Activated CD8-positive, alpha-beta memory T cell treated with anti-CD3 and anti-CD28 coated beads for 48 hours (primary cell): ENCODE measurements at regions not wholly inside any gene's neighbourhood (a gene's known extent, or its start where the extent isn't known, plus 50 kb on each side); places are given as distances from the start of the nearest gene placed in this dataset.
"Not testable (repeated sequence)": the region's sequence is repeated elsewhere in the genome, so short reads cannot be mapped to it uniquely, and the experiment has no call there.

Experiments used
- DNase-seq, 3 experiments: peaks; one replicate each; pipeline ENCODE4 v3.0.0-alpha.2; 2020; ENCODE audit warnings: low read depth in 2 of 3, low spot score in 2 of 3

DNA sequence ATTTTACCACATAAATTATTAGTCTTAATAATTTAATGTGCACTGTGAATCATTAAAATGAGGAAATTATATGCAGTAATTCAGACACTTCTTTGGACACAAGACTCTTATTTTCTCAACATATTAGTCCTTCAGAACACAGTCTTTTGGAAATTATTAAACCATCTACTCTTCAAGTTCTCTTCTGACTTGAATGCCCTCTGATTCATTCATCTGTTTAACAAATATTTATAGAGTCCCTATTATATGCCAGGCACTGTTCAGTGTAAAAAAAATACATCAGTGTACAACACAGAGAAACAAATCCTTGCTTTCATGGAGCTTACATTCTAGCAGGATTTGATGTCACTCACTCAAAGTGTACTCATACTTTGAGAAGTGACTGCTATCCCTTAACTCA is 163.4 kb upstream of the IL12B start:
- DNase-seq, result no peak

- no peak for DNase-seq
Measured at GRCh38 chr5:159496773-159497172, 166.5 kb upstream of the IL12B start.

- DNase-seq, result no peak
Measured at GRCh38 chr5:159497221-159497620, 166.9 kb upstream of the IL12B start.

DNA sequence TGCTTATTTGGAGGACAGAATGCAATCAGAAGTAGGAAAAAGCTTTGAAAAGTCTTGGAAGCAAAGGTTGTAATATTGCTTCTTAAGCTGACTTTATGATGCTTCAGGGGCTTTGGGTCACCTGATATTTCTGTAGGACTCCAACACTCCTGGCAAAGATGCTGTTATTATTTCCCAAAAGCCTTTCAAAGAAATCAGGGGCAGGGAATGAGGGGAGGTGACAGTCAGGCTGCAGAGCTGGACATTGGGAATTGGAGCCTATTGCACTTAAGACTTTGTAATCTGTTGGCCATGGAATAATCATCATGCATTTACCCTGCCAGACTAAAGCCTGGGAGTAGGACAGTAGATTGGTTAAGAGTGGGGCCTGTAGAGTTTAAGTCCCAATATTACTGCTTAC is 168.3 kb upstream of the IL12B start:
- no peak for DNase-seq

GRCh38 chr5:159502116-159502515 is 171.8 kb upstream of the IL12B start:
- DNase-seq, result not testable (repeated sequence)

GRCh38 chr5:159503236-159503635 is 172.9 kb upstream of the IL12B start:
- DNase-seq, result no peak

DNA sequence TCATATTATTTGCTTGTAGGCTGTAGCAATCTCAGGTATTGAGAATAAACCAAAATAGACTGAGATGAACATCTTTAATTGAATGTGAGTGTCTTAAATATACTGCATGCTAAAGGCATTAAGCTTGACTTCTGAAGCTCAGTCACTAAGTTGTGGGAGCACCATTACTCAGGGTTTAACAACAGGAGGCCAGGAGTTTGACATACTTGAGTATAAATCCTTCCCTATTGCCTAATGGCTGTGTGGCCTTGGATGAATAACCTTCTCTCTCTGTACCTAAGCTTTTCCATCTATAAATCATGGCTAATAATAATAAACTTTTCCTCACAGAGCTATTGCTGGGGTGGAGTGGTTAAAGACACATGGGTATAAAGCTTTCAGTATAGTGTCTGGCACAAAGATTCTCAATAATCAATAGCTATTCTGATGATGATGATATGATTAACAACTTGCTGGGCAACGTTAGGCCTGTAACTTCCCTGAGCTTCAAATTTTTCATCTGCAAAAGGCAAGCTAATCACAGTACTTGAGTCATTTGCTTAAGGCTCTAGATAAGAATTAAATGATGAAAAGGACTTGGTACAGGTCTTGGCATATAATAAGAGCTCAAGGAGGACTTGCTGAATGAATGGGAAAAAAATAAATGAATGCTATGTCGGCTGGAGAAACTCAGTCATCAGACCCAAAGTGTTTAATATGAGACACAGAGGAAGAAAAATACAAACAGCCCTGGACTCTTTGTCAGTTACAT is 174.0 kb upstream of the IL12B start:
- DNase-seq, result no peak

DNA sequence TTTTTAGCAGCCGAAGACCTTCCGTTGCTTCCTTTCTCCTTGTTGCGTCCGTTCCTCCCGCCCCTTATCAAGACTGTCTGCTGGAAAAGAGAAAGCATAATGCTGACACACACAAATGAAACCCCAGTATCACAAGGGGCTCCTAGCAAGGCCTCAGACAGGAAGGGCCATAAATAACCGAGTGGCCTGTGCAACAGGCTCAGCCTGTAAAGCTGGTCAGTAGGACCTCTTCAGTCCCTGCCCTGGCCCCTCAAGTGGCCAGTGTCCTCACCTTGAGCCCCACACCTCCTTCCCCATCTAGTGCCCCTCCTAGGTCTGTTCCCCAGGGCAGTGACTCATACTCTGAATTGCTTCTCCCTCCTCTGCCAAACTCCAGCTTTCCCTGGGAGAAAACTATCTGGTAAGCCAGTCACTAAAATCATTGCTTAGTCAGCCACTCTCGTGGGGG is 174.6 kb upstream of the IL12B start:
- no peak for DNase-seq

- no peak for DNase-seq
Measured at GRCh38 chr5:159507055-159507454, 176.8 kb upstream of the IL12B start.

- DNase-seq, result no peak
Measured at GRCh38 chr5:159507661-159508060, 177.4 kb upstream of the IL12B start.

DNA sequence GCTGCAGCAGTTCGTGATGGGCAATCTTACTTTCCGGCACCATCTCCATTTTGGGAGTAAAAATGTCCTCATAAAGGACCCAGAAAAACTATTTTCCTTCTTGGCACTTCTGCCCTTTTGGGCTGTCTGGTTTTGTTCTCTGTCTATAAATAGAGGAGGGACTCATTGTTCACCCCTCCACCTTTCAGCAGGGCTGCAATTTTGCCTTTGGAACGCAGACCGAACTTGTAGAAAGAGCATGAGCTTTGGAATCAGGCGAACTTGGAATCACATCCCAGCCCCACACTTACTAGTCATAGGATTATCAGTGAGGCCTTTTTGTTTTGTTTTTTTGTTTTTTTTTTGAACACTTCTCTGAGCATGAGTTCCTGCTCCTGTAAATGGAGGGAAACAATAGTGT is 178.1 kb upstream of the IL12B start:
- DNase-seq, result no peak

GRCh38 chr5:159509002-159509660 is 178.8 kb upstream of the IL12B start:
- DNase-seq, result no peak

GRCh38 chr5:159510282-159510681 is 180.0 kb upstream of the IL12B start:
- no peak for DNase-seq

DNA sequence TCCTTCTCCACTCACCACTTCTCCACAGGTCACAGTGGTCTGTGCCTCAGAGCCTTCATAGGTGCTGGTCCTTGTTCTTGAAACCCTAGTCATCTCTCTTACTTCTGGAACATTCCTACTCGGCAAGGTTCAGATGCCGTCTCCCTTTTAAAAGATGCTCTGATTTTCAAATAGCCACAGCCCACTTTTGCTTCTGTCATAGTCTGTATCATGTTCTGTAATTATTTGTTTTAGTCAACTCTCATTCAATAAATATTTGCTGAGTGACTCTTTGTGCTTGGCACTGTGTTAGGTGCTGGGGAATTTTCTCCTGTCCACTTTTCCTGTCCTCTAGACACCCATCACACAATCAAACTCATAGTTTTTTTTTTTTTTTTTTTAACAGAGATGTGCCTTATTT is 181.3 kb upstream of the IL12B start:
- no peak for DNase-seq

DNA sequence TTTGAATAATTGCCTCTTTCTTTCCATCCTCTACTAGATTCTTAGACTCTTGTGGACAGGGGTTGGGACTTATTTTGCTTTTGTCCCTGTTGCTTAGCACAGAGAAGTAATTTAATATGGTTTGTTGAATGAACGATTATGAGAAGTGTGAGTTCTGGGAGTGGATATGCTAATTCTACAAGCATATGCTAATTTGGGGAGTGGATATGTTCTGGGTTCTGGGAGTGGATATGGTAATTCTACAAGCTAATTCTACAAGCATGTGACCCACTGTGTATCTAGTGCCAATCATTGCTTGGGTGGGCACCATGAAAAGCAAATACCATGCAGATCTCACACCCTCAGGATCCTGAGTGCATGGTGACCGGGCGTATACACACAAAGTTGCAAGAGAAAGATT is 181.8 kb upstream of the IL12B start:
- no peak for DNase-seq

GRCh38 chr5:159514229-159514810 is 184.0 kb upstream of the IL12B start:
- DNase-seq, result no peak

DNA sequence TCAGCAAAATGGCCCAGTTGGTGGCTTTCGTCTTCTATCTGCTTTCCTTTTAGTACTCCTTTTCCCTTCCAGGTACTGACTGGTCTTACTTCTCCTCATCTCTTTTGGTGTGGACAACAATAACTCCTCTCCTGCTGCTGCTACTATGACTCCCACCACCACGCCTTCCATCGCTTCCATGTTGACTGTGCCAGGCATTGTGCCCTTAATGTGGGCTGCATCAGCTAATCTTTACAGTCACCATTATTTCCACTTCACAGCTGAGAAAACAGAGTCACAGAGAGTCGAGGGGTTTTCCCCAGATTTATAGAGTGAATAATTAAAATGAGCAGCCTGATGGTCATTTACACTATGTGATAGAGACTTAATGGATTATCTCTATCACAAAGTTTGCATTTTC is 184.9 kb upstream of the IL12B start:
- no peak for DNase-seq

- peak; percentile 37 to 69 (median 44) for DNase-seq
Measured at GRCh38 chr5:159515909-159516415, 185.7 kb upstream of the IL12B start.

DNA sequence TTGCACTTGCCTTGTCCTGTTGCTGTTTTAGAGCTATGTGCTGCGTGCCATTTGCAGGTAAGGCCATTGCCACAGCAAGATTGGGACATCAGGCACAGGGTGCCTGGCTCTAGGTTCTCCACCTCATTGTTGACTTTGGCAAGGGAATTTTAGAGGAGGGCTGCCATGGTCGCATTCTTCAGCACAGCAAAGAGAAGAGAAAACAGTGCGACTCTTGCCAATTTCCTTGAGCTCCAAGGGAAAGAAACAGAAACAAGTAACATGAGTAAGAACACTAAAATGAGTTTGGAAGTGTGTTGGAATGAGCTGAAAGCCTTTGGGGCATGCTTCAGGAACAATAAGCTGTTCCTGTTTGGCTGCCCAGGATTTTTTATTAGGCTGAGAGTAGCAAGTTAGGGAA is 188.1 kb upstream of the IL12B start:
- DNase-seq, result no peak

DNA sequence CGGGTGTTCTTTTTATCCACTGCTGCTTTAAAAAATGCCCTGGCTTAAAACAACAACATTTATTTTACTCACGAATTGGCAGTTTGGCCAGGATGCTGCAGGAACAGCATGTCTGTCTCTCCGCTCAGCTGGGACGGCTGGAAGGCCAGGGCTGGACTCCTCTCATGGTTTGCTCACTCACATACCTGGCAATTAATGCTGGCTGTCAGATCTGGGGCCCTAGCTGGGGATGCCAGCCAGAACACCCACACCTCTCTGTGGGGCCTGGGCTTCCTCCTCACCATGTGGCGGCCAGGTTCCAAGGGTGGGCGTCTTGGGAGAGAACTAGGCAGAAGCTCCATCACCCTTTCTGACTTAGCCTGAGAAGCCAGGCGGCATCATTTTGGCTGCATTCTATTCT is 189.1 kb upstream of the IL12B start:
- DNase-seq, result no peak

GRCh38 chr5:159522841-159523240 is 192.6 kb upstream of the IL12B start:
- DNase-seq, result no peak

DNA sequence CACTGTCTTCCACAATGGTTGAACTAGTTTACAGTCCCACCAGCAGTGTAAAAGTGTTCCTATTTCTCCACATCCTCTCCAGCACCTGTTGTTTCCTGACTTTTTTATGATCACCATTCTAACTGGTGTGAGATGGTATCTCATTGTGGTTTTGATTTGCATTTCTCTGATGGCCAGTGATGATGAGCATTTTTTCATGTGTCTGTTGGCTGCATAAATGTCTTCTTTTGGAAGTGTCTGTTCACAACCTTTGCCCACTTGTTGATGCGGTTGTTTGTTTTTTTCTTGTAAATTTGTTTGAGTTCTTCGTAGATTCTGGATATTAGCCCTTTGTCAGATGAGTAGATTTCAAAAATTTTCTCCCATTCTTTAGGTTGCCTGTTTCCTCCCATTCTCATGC is 194.0 kb upstream of the IL12B start:
- not testable (repeated sequence) for DNase-seq
